ENCODE measurements at regions not wholly inside any gene's neighbourhood (a gene's known extent, or its start where the extent isn't known, plus 50 kb on each side); places are given as distances from the start of the nearest gene placed in this dataset.
A peak's percentile ranks its signal among the peaks of the same experiment; 100 is the strongest.

GRCh38 chr10:101287997-101288635 lies 58.9 kb upstream of the LBX1 start:
- peak; percentile 57 for TF ChIP-seq CTCF (IDR thresholded peaks at IDR 0.05)
- TF ChIP-seq EZH2 (IDR thresholded peaks at IDR 0.05): peak; percentile 51

All from neural progenitor cell (in vitro differentiated cells).